Naive thymus-derived CD8-positive, alpha-beta T cell (primary cell): ENCODE measurements at regions not wholly inside any gene's neighbourhood (a gene's known extent, or its start where the extent isn't known, plus 50 kb on each side); places are given as distances from the start of the nearest gene placed in this dataset.
A peak's percentile ranks its signal among the peaks of the same experiment; 100 is the strongest.

Experiments
- ATAC-seq, 2 donors: fragments of 150-1000 bp; cut with Tn5 transposase in 1 of 2; sonication (Bioruptor Pico), chemical (Tn5 transposase) in 1 of 2; 1 replicate in 1 of 2; 2 replicates in 1 of 2; pipeline ENCODE4 v1.10.0; 2021; ENCODE audit warnings: mild to moderate bottlenecking in 2 of 2, moderate library complexity in 2 of 2
- POLR2A ChIA-PET: fragments of 350-600 bp; sonication (Branson Sonifier 250); formaldehyde crosslinking; loops from one replicate; lab custom pipeline; 2021; ENCODE audit warnings: antibody characterized with exemption; lab: Charles Lee
- DNase-seq, 10 donors: peaks; one replicate each; pipeline versions ENCODE4 v3.0.0 to v3.0.0-alpha.2; 2020 to 2022
- H3K27ac Mint-ChIP-seq, 10 donors: one replicate each; pipeline ENCODE4 v1.8.0; 2020 to 2022; ENCODE audit warnings: mild to moderate bottlenecking in 10 of 10, mixed read lengths in 10 of 10, moderate library complexity in 4 of 10, inconsistent platforms in 1 of 10
- H3K27me3 Mint-ChIP-seq, 5 donors: one replicate each; pipeline ENCODE4 v1.8.0; 2021 to 2022; ENCODE audit warnings: mixed read lengths in 5 of 5
- H3K36me3 Mint-ChIP-seq, 3 donors: one replicate each; pipeline ENCODE4 v1.8.0; 2020 to 2022; ENCODE audit warnings: mixed read lengths in 3 of 3, mild to moderate bottlenecking in 2 of 3, inconsistent platforms in 1 of 3
- H3K4me1 Mint-ChIP-seq, 4 donors: one replicate each; pipeline ENCODE4 v1.8.0; 2021 to 2022; ENCODE audit warnings: mixed read lengths in 4 of 4
- H3K4me3 Mint-ChIP-seq, 10 donors: one replicate each; pipeline ENCODE4 v1.8.0; 2020 to 2022; ENCODE audit warnings: mild to moderate bottlenecking in 10 of 10, mixed read lengths in 10 of 10, moderate library complexity in 6 of 10, inconsistent platforms in 1 of 10
- H3K9me3 Mint-ChIP-seq, 9 donors: one replicate each; pipeline ENCODE4 v1.8.0; 2020 to 2022; ENCODE audit warnings: mixed read lengths in 9 of 9, mild to moderate bottlenecking in 3 of 9, inconsistent platforms in 1 of 9, moderate library complexity in 1 of 9

- no peak overlapping the region for H3K27ac Mint-ChIP-seq
These were observed 576.9 kb downstream of the EBF1 start for GRCh38 chr5:158522776-158523175.

GRCh38 chr5:158521995-158522394, 577.7 kb downstream of the EBF1 start:
- POLR2A ChIA-PET, result no interaction called here
- no peaks in the 10 kb centered on the region for H3K27me3 Mint-ChIP-seq
- ATAC-seq (no peak), DNase-seq (no peak)
- H3K9me3 Mint-ChIP-seq, result no peaks in the 10 kb centered on the region
- no peaks in the 10 kb centered on the region for H3K36me3 Mint-ChIP-seq
- H3K27ac Mint-ChIP-seq, result no peak overlapping the region
- H3K4me3 Mint-ChIP-seq, result no peak overlapping the region
- peaks cover 0 to 13% (median 1%) of the 10 kb centered on the region in 4 donors for H3K4me1 Mint-ChIP-seq

More at GRCh38 chr5:158522776-158523175, 576.9 kb downstream of the EBF1 start:
- POLR2A ChIA-PET, result no interaction called here
- DNase-seq (no peak), ATAC-seq (no peak)
- H3K9me3 Mint-ChIP-seq, result no peaks in the 10 kb centered on the region
- H3K36me3 Mint-ChIP-seq, result no peaks in the 10 kb centered on the region
- no peak overlapping the region for H3K4me3 Mint-ChIP-seq
- H3K4me1 Mint-ChIP-seq, result peaks cover 0 to 9% (median 2%) of the 10 kb centered on the region in 4 donors
- H3K27me3 Mint-ChIP-seq, result no peaks in the 10 kb centered on the region

DNA sequence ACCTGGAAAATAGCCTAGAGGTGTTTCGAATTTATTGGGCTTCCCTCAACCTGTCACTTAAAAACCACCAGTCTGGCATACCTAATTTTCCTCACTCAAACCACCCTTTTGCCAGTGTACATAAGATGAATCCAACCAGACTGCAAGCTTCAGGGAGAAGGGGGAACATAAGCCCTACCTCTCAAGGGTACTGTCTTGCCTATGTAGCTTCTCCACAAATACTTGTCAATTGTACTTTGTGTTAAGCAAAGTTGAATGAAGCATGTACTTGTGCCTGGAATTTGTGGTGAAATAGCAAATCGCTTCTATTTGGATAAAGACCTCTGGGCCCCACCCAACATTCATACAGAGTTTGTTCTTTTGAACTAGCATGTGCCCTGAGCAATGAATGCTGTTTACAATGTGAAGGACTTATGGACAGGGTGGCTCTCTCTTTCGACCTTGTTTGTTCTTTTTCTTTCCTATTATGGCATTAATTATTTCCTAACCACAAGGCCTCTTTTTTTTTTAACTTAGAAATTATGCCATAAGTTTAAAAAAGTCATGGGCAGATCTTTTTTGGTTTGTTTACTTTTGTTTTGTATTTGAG, 580.2 kb downstream of the EBF1 start:
- POLR2A ChIA-PET, result no interaction called here
- Mint-ChIP-seq H3K36me3 (no peaks in the 10 kb centered on the region), H3K4me1 (peaks cover under 1 to 18% (median 5%) of the 10 kb centered on the region in 4 donors), H3K27me3 (no peaks in the 10 kb centered on the region), H3K27ac (no peak overlapping the region), H3K9me3 (no peaks in the 10 kb centered on the region), H3K4me3 (no peak overlapping the region)
- ATAC-seq (no peak), DNase-seq (no peak)

GRCh38 chr5:158516521-158516920, 583.2 kb downstream of the EBF1 start:
- H3K27ac Mint-ChIP-seq, result peak overlapping the region in 1 of 10 donors; percentile 9
- no peaks in the 10 kb centered on the region for H3K9me3 Mint-ChIP-seq
- no peak overlapping the region for H3K4me3 Mint-ChIP-seq
- ATAC-seq (no peak), DNase-seq (no peak)
- peaks cover 12 to 38% (median 32%) of the 10 kb centered on the region in 4 donors for H3K4me1 Mint-ChIP-seq
- no peaks in the 10 kb centered on the region for H3K27me3 Mint-ChIP-seq
- POLR2A ChIA-PET, result no interaction called here
- H3K36me3 Mint-ChIP-seq, result no peaks in the 10 kb centered on the region

DNA sequence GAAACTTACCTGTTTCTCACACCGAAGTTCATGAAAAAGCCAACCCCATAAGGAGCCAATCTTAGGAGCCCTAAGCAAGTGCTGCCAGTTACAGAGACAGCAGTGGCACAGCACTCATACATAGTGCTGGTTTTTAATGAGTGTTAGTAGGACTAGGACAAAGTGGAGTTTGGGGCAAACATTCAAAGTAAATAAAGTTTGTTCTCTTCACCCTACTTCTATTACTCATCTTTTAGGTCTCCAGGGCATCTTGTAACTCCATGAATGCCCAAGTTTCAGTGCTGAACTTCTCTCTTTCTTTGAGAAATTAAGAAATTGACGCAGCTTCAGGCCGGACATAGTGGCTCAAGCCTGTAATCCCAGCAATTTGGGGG, 584.7 kb downstream of the EBF1 start:
- Mint-ChIP-seq H3K9me3 (no peaks in the 10 kb centered on the region), H3K27ac (no peak overlapping the region), H3K36me3 (no peaks in the 10 kb centered on the region), H3K4me1 (peaks cover 21 to 49% (median 40%) of the 10 kb centered on the region in 4 donors), H3K4me3 (no peak overlapping the region), H3K27me3 (no peaks in the 10 kb centered on the region)
- POLR2A ChIA-PET, result no interaction called here
- DNase-seq, result no peak
- no peak for ATAC-seq

- Mint-ChIP-seq H3K4me1 (peaks cover 21 to 49% (median 40%) of the 10 kb centered on the region in 4 donors), H3K9me3 (peaks cover 0 to 1% (median 0%) of the 10 kb centered on the region in 9 donors), H3K4me3 (peak overlapping the region in 6 of 10 donors; percentile 3 to 89 (median 36)), H3K27me3 (no peaks in the 10 kb centered on the region), H3K27ac (peak overlapping the region in 4 of 10 donors; percentile 1 to 87 (median 47)), H3K36me3 (no peaks in the 10 kb centered on the region)
- POLR2A ChIA-PET, result no interaction called here
- DNase-seq (no peak), ATAC-seq (no peak)
These were observed 585.3 kb downstream of the EBF1 start for GRCh38 chr5:158514319-158514985.

- no peaks in the 10 kb centered on the region for H3K36me3 Mint-ChIP-seq
- no peaks in the 10 kb centered on the region for H3K27me3 Mint-ChIP-seq
- no peak for ATAC-seq
- peak overlapping the region; percentile 41 to 89 (median 70) for H3K4me3 Mint-ChIP-seq
- H3K9me3 Mint-ChIP-seq, result peaks cover 0 to 2% (median 0%) of the 10 kb centered on the region in 9 donors
- POLR2A ChIA-PET, result no interaction called here
- H3K27ac Mint-ChIP-seq, result peak overlapping the region; percentile 45 to 87 (median 70)
- H3K4me1 Mint-ChIP-seq, result peaks cover 21 to 49% (median 40%) of the 10 kb centered on the region in 4 donors
- DNase-seq, result peak in 1 of 10 donors; percentile 3
These were observed 586.0 kb downstream of the EBF1 start for GRCh38 chr5:158513490-158514318.

DNA sequence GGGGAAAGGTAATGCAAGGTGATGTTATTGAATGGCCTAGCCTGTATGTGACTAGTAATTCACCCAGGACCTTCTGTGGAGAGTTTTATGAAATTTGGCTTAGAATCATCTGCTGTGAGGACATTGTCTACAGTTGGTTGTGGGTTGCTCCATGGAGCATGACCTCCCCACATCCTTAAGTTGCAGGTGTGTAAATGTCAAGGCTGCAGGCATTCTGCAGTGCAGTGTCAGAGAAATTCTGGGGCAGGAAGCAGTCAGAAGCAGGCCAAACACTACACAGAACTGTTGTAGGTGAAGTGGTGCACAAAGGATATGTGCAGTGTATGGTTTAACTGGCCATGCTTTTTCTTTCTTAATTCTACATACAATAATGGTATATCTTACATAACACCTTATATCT, 588.3 kb downstream of the EBF1 start:
- DNase-seq (peak in 2 of 10 donors; percentile 3 to 4), ATAC-seq (peak; percentile 39 to 63)
- Mint-ChIP-seq H3K27ac (peak overlapping the region in 6 of 10 donors; percentile 8 to 81 (median 36)), H3K36me3 (peaks cover 0 to 11% (median 4%) of the 10 kb centered on the region in 3 donors), H3K4me1 (peaks cover 21 to 43% (median 40%) of the 10 kb centered on the region in 4 donors), H3K9me3 (peaks cover 0 to 13% (median 8%) of the 10 kb centered on the region in 9 donors), H3K27me3 (no peaks in the 10 kb centered on the region), H3K4me3 (peak overlapping the region in 3 of 10 donors; percentile 1 to 29 (median 3))
- POLR2A ChIA-PET, result no interaction called here

DNA sequence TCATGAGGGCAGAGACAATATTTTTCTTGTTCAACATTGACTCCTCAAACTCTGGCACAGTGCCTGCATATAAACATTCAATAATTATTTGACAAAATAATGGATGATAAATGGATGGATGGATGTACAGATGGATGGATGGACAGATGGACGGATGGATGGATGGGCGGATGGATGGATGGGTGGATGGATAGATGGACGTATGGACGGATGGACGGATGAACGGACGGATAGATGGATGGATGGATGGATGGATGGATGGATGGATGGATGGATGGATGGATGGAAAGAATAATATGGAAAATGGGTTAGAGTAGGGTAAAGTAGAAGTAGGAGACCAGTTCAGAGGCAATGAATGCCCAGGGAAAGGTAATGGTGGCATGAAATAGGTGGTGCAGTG, 589.2 kb downstream of the EBF1 start:
- H3K4me3 Mint-ChIP-seq, result no peak overlapping the region
- peaks cover 21 to 43% (median 39%) of the 10 kb centered on the region in 4 donors for H3K4me1 Mint-ChIP-seq
- no peaks in the 10 kb centered on the region for H3K27me3 Mint-ChIP-seq
- ATAC-seq (no peak), DNase-seq (no peak)
- peak overlapping the region in 5 of 10 donors; percentile 8 to 68 (median 48) for H3K27ac Mint-ChIP-seq
- H3K36me3 Mint-ChIP-seq, result peaks cover 0 to 20% (median 11%) of the 10 kb centered on the region in 3 donors
- POLR2A ChIA-PET, result no interaction called here
- peaks cover 2 to 22% (median 16%) of the 10 kb centered on the region in 9 donors for H3K9me3 Mint-ChIP-seq

GRCh38 chr5:158506648-158507047, 593.1 kb downstream of the EBF1 start:
- H3K4me3 Mint-ChIP-seq, result no peak overlapping the region
- peaks cover 8 to 31% (median 22%) of the 10 kb centered on the region in 9 donors for H3K9me3 Mint-ChIP-seq
- POLR2A ChIA-PET, result no interaction called here
- H3K27ac Mint-ChIP-seq, result no peak overlapping the region
- H3K27me3 Mint-ChIP-seq, result no peaks in the 10 kb centered on the region
- H3K4me1 Mint-ChIP-seq, result peaks cover 8 to 12% (median 10%) of the 10 kb centered on the region in 4 donors
- ATAC-seq (no peak), DNase-seq (no peak)
- H3K36me3 Mint-ChIP-seq, result peaks cover 0 to 28% (median 18%) of the 10 kb centered on the region in 3 donors

GRCh38 chr5:158502686-158503085, 597.0 kb downstream of the EBF1 start:
- H3K4me1 Mint-ChIP-seq, result no peaks in the 10 kb centered on the region
- H3K4me3 Mint-ChIP-seq, result no peak overlapping the region
- peaks cover 0 to 28% (median 18%) of the 10 kb centered on the region in 3 donors for H3K36me3 Mint-ChIP-seq
- DNase-seq (no peak), ATAC-seq (no peak)
- peaks cover 8 to 31% (median 22%) of the 10 kb centered on the region in 9 donors for H3K9me3 Mint-ChIP-seq
- no peaks in the 10 kb centered on the region for H3K27me3 Mint-ChIP-seq
- POLR2A ChIA-PET, result no interaction called here
- H3K27ac Mint-ChIP-seq, result no peak overlapping the region

- H3K27ac Mint-ChIP-seq, result no peak overlapping the region
- peaks cover under 1 to 5% (median 4%) of the 10 kb centered on the region in 9 donors for H3K9me3 Mint-ChIP-seq
- POLR2A ChIA-PET, result no interaction called here
- DNase-seq (no peak), ATAC-seq (no peak)
- H3K4me1 Mint-ChIP-seq, result no peaks in the 10 kb centered on the region
- H3K27me3 Mint-ChIP-seq, result no peaks in the 10 kb centered on the region
- H3K36me3 Mint-ChIP-seq, result peaks cover 0 to 2% (median 1%) of the 10 kb centered on the region in 3 donors
- no peak overlapping the region for H3K4me3 Mint-ChIP-seq
These were observed 599.8 kb downstream of the EBF1 start for GRCh38 chr5:158499892-158500418.
